Activated CD4-positive, alpha-beta T cell treated with anti-CD3 and anti-CD28 coated beads, Interleukin-2, amount 50 U/mL, for 4 hours (primary cell): ENCODE measurements at regions not wholly inside any gene's neighbourhood (a gene's known extent, or its start where the extent isn't known, plus 50 kb on each side); places are given as distances from the start of the nearest gene placed in this dataset.
A peak's percentile ranks its signal among the peaks of the same experiment; 100 is the strongest.

ENCODE experiments used
- DNase-seq, 2 experiments: peaks; one replicate each; pipeline ENCODE4 v3.0.0-alpha.2; 2020

DNA sequence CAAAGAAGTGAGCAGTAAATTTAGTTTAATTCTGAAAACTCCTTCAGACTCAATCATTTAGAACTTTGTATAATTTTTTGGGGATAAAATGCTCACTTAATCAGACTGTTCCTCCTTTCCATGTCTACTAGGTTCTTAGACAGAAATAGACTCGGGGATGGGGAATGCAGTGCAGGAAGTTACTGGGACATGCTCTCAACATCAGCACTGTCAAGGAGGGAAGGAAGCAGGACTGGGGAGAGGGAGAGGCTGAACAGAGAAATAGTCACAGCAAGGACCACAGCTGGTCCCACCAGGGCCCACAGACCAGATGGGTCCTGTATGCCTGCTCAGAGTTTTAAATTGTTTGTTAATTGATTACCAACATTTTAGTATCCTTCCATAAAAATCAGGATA, 310.1 kb upstream of the MSX2 start:
- DNase-seq: no peak

DNA sequence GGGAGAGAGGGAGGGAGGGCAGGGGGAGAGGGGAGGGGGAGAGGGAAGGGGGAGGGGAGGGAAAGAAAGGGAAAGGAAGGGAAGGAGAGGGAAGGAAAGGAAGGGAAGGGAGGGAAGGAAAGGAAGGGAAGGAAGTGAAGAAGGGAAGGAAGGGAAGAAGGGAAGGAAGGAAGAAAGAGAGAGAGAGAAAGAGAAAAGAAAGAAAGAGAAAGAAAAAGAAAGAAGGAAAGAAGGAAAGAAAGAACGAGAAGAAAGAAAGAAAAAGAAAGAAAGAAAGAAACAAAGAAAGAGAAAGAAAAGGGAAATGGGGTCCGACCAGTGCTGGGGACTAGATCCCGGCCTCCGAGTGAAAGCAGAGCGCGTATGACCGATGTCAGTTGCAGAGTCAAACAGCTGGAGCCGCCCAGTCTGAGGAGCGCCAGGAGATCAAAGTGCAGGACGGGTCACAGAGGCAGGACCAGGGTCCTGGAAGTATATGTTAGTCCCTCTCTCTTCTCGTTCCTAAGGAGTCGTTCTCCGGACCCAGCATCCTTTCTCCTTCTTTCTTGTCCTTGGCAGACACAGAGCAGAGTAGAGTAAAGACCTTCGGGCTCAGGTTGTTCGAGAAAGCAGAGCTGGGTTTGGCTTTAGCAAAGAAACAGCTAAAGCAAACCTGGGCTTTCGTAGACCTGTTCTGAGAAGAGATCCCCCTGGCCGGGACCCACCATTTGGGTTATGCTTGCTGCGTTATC, 305.4 kb upstream of the MSX2 start:
- DNase-seq: no peak

DNA sequence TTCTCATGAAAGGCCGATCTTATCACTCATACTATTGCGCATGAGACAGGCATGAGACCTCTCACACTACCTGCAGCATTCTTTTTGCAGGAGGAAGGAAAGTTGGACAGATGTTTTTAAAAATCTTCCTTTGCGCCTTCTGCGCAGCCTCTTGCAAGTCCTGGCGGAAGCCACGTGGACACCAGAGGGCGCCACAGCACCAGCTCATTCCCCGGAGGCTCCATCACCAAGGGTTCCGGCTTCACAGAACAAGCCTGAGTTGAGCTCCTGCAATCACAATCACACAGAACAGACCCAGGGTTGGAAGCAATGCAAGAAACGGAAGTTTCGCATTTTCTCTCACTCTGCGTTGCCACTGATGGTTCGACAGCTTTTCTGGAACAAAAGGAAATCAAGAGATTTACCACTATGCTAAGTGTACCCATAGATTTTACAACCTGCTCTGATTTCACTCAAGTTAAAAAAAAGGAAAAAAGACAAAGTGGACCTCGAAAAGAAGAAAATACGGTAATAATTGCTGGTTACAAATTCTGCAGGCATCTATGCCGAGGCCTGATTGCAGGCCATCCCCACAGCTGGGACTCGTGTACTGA, 304.7 kb upstream of the MSX2 start:
- DNase-seq: peak; percentile 68 to 71

DNA sequence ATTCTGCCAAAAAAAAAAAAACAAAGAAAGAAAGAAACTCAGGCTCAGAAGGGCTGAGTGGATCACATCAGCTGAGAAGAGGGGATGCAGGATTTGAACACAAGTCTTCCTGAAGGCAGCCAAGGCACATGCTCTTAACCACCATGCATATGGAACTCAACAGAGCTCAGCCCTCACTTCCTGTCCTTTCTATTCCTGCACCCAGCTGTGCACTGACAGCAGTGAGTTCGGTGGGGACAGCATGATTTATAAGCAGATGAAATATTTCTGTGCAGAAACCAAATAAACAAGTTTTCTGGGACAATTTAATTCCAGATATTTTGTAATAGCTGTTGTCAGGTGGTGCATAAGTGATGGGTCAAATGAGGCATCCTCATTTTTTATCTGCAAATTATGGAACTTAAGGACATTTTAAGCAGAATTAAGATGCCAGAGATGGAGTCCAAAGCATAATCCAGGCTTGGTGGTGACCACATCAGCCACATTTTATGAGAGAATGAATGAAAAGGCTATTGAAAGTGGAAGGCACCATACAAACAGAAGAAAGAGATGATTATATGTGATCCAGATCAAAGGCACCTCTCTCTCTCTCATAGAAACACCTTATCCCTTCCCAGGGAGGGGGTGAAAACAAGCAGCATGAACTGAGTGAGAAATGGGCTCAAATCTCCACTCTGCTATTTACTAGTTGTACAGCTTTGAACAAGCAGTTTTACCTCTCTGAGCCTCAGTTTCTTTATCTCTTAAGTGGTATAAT, 303.6 kb upstream of the MSX2 start:
- no peak for DNase-seq

DNA sequence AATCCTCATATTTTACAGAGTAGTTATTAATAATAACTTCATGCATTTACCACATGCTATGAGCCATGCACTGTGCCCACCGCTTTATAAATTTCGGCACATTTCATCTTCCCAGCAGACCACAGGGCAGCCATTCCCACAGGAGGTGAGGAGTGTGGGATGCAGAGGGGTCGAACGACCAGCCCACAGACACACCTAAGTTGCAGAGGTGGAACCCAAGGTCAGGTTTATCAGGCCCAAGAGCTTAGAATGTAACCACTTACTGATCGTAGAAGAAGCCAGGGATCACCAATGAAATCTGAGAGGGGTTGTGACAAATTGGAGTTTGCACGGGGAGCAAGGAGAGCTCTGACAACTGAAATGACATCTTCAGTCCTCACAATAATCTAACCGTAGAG, 303.0 kb upstream of the MSX2 start:
- no peak for DNase-seq

DNA sequence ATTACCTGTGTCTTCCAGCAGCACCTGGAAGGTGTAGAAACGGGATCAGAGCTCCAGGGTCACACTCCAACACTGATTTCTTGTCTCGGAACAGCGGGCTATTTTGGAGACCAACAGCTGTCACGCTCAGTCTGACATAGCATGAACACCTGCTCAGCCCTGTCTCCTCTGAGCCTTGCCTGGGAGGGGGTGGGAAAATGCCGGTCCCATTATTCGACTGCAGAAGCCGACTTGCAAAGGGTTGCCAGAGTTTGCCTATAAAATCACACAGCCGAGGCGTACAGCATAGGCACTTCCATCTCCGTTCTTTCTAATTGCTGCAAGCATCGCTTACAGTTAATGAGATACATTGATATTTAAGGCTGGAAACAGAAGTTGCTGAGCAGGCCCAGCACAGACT, 300.8 kb upstream of the MSX2 start:
- DNase-seq: no peak

DNA sequence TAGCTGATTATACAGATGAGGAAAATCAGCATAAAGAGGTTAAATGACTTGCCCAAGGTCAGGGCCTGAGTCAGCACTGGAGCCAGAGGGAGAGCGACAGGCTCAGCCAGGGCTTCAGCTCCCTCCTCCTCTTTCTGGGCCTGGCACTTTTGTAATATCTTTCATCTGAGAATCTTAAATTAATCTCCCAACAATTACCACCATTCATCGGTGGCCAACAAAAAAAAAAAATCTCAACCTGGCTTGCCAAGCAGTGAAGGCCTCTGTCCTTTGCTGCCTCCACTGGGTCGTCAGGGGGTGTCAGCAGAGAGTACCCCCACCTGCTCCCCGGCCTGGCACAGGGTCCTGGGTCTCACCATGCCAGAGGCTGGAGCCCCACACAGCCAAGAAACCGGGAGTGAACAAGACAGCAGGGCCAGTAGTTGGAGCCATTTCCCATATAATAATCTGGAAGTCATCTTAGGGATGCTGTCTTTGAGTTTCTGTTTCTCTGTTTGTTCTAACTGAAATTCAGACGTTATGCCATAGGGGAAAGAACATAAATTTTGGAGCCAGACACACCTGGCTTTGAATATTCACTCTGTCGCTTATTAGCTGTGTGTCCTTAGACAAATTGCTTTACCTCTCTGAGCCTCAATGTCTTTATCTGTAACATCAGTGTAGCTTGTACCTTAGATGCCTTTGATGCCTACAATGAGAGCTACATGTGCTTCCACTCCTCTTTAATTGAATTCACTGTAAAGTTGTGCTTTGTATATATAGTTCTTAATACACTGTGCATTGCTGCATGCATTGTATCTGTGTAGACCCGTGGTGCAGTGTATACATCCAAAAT, 299.9 kb upstream of the MSX2 start:
- DNase-seq: no peak

- no peak for DNase-seq
Measured at GRCh38 chr5:174425271-174425963, 299.0 kb upstream of the MSX2 start.

GRCh38 chr5:174425964-174426290, 298.5 kb upstream of the MSX2 start:
- no peak for DNase-seq

DNA sequence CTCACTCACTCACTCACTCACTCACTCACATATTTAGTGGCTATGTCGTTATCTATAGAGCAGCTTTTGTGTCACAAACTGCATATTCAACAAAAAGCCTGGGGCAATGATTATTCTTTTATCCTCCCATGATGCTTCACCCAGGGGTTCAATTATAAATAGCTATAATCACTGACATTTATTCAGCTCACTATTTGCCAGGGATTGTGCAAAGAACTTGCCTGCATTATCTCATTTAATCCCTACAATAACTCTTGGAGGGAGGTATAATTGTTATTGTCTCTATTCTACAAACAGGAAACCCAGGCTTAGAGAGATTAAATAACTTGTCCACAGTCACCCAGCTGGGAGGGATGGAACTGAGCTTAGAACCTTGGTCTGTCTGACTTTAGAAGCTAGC, 298.0 kb upstream of the MSX2 start:
- DNase-seq: no peak

- no peak for DNase-seq
Measured at GRCh38 chr5:174426851-174427250, 297.5 kb upstream of the MSX2 start.

- DNase-seq: no peak
Measured at GRCh38 chr5:174427304-174427703, 297.1 kb upstream of the MSX2 start.

- no peak for DNase-seq
Measured at GRCh38 chr5:174428895-174429294, 295.5 kb upstream of the MSX2 start.

GRCh38 chr5:174430940-174431339, 293.4 kb upstream of the MSX2 start:
- no peak for DNase-seq

- DNase-seq: no peak
Measured at GRCh38 chr5:174431504-174431903, 292.9 kb upstream of the MSX2 start.

DNA sequence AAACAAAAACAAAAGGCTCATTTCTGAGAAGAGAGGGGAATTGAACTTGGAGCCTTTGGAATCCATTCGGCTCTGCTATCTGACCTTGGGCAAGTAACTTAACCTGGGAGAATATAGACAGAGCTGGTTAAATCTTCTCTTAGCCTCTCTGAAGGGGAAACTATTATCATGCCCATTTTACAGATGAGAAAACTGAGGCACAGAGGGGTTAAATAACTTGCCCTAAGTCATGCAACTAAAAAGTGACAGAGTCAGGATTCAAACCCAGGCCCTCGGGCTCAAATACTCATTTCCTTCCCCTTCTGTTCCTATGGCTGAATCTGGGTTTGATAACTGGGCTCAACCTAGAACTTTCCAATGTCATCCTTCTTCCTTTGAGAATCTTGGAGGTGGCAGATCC, 291.3 kb upstream of the MSX2 start:
- DNase-seq: no peak

GRCh38 chr5:174436750-174437149, 287.6 kb upstream of the MSX2 start:
- no peak for DNase-seq

GRCh38 chr5:174444479-174445188, 279.7 kb upstream of the MSX2 start:
- no peak for DNase-seq

- DNase-seq: no peak
Measured at GRCh38 chr5:174446446-174446845, 277.9 kb upstream of the MSX2 start.

DNA sequence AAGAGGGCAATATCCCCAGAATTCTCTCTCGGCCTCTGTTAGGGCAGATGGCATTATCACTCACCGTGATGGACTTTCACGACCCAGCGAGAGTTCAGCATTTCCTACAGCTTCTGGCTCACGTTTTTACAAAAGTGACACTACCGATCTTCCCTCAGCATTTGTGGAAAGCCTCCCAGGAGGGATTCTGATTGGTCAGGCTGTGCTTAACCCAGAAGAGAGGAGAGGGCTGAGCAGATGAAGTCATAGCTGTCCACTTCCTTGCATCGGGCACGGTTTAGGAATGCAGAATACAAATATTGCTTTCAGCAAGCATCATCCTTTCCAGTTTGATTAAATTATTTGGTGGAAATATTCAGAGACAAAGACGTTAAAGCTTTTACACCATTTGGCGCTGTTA, 277.4 kb upstream of the MSX2 start:
- no peak for DNase-seq

DNA sequence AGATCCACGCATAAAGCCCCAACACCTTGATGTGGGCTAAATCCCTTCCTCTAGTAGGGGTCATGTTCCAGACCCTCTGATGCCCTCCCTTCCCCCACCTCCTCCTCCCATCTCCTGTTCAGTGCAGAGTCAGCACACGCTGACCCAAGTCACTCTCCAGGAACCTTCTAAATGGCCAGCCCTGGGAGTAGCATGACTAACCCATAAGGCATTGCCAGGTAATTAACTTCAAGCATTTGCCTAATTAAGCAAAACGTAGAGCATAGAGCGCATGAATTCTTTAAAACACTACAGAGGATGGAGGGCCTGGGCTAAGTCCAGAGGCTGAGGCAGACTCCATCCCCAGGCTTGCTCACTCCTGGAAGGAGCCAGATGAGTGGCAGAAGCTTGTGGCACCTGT, 276.3 kb upstream of the MSX2 start:
- DNase-seq: no peak

DNA sequence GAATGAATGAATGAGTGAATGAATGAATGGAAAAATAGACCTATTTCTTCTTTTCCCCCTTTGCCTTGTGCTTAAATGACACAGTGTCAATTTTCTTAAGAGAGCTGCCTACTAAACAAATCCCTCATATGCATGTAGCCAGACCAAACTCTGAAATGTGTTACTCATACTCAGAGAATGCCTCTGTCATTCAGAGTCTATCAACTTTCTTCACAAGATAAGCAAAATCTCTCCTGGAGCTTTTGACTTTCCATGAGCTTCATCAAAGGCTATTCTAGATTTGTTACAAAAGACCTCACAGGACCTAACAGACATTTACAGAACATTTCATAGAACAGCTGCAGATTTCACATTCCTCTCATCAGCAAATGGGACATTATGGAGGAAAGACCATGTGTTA, 275.7 kb upstream of the MSX2 start:
- DNase-seq: no peak
